Gastroesophageal sphincter (tissue), 3 donors: ENCODE measurements at regions not wholly inside any gene's neighbourhood (a gene's known extent, or its start where the extent isn't known, plus 50 kb on each side); places are given as distances from the start of the nearest gene placed in this dataset.

Source experiments
- CTCF ChIP-seq, 4 experiments: fragments of 200-600 bp in 2 of 4; fragments of 450-650 bp in 2 of 4; sonication (generic) in 1 of 4; IDR thresholded peaks; one replicate each; pipeline ENCODE4 v1.5.1; 2017 to 2019; ENCODE audit warnings: antibody characterized with exemption in 4 of 4, mild to moderate bottlenecking in 2 of 4, moderate library complexity in 2 of 4
- POLR2A ChIP-seq, 2 donors: fragments of 450-650 bp; IDR thresholded peaks; one replicate each; pipeline ENCODE4 v1.6.1; 2017; ENCODE audit warnings: antibody characterized with exemption in 2 of 2, mild to moderate bottlenecking in 2 of 2, moderate library complexity in 1 of 2
- POLR2AphosphoS5 ChIP-seq: sonication (generic); formaldehyde crosslinking; IDR thresholded peaks from one replicate; pipeline ENCODE4 v1.6.1; 2017; ENCODE audit warnings: antibody characterized with exemption

GRCh38 chr1:190858140-190858539 lies 380.5 kb upstream of the BRINP3 start:
- TF ChIP-seq CTCF (IDR thresholded peaks at IDR 0.05): no peak
- no peak for TF ChIP-seq POLR2A (IDR thresholded peaks at IDR 0.05)
- no peak for TF ChIP-seq POLR2AphosphoS5
